ENCODE measurements at regions not wholly inside any gene's neighbourhood (a gene's known extent, or its start where the extent isn't known, plus 50 kb on each side); places are given as distances from the start of the nearest gene placed in this dataset.
"Not testable (repeated sequence)": the region's sequence is repeated elsewhere in the genome, so short reads cannot be mapped to it uniquely, and the experiment has no call there.

GRCh38 chr12:46578190-46578982, 205.8 kb upstream of the SLC38A2 start:
- no peak for DNase-seq (ENCODE audit: extremely low read depth, low read depth, low spot score)

DNA sequence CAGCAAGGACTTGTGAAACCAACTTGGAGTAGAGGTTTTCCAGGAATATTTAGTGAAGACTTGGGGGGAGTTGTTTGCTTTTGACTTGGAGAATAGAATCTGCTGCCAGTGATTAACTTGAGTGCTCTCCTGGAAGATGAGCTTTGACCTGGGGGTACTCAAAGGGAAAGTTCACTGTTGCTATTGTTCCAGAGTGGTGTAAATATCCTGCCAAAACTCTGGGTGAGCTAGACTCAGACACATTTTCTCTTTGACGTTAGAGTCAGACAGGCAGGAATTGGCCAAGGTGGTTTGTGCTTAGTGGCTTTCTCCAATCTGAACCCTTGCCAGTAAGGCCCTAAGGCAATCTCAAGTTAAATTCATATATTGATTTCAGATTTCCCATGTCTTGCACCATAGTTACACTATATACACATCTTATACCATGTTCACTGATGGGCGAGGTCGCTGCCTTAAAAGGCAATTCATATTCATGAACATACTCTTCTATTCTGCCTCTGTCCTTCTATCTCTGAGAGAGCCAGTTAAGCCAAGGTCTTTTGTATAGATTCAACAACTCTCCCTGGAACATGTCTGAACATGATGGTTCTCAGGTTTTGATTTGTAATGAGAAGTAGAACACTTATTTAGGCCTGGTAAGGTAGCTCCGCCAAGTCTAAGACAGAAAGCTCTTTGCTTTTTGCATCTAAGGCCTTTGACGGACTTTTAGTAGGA, 204.6 kb upstream of the SLC38A2 start:
- DNase-seq (ENCODE audit: extremely low read depth, low read depth, low spot score) = no peak

DNA sequence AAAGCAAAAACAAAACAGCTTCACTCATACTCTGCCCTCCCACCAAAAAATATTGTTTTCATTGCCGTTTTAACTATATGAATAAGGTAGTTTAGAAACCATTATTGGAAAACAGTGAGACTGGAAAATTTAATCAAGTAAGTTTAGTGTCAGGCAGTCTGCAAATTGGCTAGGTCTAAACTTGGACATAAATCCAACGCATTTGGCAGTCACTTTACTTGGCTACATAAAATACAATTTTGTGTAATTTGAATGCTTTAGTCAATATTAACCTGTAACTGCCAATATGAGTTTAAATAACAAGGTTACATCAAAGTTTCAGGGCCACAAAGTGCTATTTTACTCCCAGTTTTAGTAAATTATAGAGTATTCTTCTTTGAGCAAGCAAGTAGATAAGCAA, 202.3 kb upstream of the SLC38A2 start:
- DNase-seq (ENCODE audit: extremely low read depth, low read depth, low spot score) = no peak

DNA sequence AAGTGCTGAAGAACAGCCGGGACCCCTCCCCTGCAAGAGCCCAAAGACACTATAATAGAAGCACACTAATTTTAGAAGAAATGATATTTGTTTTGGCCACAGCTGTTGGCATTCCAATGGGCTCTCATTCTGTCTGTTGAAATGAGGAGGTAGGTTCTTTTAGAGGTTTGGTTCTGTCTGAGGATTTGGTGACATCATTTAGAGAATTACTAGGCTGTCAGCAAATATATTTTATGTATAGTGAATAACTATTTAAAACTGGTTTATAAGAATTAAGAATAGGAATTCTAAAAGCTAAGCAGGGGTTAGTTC, 200.7 kb upstream of the SLC38A2 start:
- DNase-seq (ENCODE audit: extremely low read depth, low read depth, low spot score) = no peak

GRCh38 chr12:46572644-46573346, 200.2 kb upstream of the SLC38A2 start:
- DNase-seq (ENCODE audit: extremely low read depth, low read depth, low spot score) = no peak

DNA sequence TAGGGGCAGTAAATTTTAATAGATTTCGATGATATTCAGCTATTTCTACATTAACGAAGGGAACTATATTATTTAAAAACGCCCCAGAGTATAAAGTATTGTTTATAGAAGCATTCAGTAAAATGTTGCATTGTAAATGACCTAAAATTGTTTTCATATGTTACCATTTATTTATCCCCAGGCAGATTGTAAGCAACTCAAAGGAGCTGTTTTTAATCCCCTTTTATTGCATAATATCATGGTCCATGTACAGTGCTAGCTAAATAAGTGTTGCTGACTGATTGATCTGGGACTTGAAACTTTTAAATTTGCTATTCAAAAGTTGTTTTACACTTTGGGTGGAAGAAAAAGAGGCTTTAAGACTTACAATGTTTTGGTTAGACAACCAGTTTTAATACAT, 199.0 kb upstream of the SLC38A2 start:
- no peak for DNase-seq (ENCODE audit: extremely low read depth, low read depth, low spot score)

DNA sequence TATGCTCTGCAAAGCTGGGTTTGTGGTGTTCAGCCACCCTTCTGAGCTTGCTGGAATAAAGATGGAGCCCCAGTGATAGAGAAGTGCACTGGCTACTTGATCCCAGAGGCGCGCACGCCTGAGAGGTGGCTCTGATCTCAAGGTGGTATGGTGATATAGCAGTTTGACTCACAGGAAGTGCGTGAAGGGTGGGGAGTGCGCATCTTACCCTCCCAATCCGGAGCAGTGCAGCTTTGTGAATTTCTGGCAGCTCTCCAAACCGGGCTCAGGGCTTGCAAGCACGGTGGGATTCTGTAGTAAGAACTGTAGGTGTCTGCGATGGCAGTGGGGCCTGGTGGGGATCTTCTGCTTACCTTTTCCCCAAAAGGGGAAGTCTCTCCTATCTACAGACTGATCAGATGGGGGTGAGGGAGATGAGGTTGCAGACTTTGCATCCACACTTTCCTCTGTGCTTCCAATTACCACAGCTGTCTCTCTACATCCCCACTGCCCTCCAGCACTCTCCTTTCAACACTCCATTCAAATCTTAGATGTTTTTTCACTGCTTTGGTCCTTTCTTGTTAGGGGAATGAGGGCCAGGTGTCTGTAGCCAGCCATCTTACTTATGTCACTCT, 197.4 kb upstream of the SLC38A2 start:
- DNase-seq (ENCODE audit: extremely low read depth, low read depth, low spot score) = no peak

DNA sequence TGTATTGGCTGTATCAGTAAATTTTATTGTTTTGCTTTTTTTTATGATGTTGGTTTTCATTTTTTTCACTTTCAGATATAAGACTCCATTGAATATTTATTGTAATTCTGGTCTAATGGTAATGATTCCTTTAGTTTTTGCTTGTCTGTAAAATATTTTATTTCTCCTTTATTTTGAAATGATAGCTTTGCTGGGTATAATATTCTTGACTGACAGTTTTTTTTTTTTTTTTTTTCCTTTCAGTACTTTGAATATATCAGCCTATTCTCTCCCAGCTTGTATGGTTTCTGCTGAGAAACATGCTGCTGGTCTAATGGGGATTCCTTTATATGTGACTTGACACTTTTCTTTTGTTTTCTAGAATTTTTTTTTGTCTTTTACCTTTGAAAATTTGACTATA, 195.1 kb upstream of the SLC38A2 start:
- no peak for DNase-seq (ENCODE audit: extremely low read depth, low read depth, low spot score)

GRCh38 chr12:46562625-46563225, 190.2 kb upstream of the SLC38A2 start:
- peak; percentile 85 for DNase-seq (ENCODE audit: extremely low read depth, low read depth, low spot score)

- DNase-seq (ENCODE audit: extremely low read depth, low read depth, low spot score) = not testable (repeated sequence)
These were observed 189.4 kb upstream of the SLC38A2 start for GRCh38 chr12:46561769-46562624.

DNA sequence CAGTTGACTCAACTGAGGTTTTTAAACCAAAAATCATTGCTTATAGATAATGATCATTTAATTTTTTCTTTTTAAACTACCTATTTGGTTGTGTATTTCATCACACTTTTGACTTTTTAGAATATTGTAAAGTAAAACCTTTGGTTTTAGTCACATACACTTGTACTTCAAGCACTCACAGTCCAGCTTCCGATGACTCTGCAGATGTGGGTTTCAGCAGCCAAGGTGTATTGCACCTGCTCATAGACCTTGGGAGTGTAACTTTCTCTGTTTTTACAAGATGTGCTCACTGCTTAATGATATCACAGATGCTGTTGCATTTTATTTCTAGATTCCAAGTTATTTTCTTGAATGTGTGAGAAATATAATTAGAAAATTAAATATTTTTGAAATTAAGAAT, 188.3 kb upstream of the SLC38A2 start:
- no peak for DNase-seq (ENCODE audit: extremely low read depth, low read depth, low spot score)

DNA sequence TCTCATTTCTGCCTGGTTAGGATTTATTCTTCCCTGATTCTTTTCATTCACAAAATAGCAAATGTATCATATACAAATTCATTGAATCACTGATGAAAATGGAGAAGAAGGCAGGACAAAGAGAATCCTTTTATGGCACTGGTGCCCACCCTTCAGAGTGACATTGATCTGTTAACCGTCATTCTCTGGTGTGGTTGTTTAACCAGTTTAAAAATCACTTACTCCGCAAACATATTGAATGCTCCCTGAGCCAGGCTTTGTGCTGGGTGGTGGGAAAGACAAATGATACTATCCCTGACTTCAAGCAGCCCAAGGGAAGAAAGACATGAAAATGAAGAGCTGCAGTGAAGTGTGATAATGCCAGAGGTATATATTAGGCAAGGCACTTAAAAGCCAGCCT, 187.5 kb upstream of the SLC38A2 start:
- DNase-seq (ENCODE audit: extremely low read depth, low read depth, low spot score) = no peak

DNA sequence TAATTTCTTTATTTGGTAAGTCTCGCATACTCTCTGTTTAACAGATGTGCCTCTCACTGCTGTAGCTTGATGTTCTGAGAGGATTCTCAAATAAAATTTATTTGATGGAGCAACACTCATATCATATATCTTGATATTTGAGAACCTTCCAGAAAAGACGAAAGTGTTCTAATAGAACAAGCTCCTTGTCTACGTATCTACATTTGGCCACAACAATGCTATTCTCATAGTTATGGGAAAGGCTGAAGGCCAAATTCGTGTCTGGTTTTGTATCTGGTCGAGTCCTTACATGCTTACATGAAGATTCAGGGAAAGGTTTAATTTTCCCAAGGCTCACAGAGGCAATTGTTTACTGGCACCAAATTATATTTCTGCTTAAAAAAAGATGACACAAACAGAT, 186.7 kb upstream of the SLC38A2 start:
- DNase-seq (ENCODE audit: extremely low read depth, low read depth, low spot score) = no peak

GRCh38 chr12:46558677-46559076, 186.1 kb upstream of the SLC38A2 start:
- no peak for DNase-seq (ENCODE audit: extremely low read depth, low read depth, low spot score)

DNA sequence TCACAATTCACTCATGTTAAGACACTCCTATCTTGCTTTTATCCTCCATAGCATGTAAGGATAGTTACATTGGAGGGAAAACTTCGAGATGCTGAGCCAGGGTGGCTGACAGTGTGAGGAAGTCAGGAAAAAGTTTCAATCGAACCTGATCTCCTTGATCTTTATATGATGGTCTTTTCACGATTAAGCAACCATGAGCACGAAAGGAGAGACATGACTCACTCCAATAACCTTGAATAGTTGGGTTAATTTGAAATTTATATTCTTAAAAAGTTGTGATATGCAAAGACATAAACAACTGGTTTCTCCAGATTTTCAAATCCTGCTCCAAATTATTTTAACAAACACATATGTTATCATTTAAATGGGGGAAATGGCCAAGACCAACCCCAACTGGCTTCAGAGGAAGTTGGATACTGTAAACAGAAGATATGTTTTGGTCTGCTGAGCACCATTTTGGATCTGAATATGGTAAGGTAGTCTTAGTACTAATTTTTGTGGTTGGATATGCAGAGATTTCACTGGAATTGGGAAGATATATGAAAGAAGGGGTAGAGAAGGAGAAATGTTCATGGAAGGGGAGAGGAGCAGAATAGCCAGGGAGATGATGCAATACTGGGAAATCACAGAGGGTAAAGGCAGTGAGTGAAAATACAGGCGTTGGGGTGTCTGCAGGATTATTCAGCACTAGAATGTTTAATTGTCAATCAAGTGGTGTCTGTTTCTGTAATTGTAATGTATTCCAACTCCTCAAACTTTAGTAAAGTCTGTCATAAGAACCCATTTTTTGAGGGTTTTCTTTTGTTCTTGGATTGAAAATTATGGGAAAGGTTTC, 185.2 kb upstream of the SLC38A2 start:
- no peak for DNase-seq (ENCODE audit: extremely low read depth, low read depth, low spot score)

DNA sequence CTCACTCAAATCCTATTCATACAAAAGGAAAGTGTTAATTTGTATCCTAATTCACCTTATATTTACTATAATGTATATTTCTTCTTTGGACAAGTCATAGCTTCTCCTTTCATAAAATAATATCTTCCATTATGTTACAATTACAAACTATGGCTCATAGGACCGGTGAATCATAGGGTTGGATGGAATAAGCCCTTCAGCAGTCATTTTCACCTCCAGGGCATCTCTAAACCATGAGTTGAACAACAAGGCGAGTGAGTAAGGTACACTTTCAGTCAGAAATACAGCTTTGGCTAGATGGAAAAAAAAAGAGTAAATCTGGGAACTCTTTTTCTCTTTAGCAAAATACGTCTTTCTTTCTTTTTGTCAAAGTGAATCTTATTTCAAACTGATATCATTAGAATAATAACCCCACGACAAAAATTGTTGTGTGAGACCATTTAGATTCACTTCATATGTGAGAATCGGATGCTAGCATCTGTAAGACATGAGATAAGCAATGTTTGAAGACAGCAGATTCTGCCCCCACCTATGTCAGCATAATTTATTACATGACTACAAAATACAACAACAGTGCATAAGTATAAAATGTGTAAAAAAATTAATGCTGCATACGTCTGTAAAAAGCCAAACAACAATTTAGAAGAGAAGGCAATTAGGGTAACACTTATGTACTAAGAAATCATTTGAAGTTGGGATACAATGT, 184.4 kb upstream of the SLC38A2 start:
- no peak for DNase-seq (ENCODE audit: extremely low read depth, low read depth, low spot score)

- DNase-seq (ENCODE audit: extremely low read depth, low read depth, low spot score) = no peak
These were observed 183.6 kb upstream of the SLC38A2 start for GRCh38 chr12:46556105-46556559.

DNA sequence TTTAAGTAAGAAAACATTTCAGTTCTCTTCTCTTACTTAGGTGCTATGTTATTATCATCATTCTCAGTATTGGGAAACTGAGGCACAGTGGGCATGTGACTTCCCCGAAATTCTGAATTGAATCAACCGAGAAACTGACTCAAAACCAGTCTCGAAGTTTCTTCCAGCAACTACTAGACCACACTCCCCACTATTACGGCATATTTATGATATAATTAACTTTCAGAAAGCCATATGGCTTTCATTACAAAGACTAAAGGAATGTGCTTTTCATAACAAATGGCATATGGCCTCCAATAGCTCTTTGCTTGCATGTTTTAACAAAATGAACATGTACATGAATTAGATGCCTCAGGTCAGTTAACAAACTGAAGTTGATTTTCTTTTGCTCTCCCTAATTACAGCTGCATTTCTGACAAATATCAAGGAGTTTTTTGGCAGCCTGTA, 182.9 kb upstream of the SLC38A2 start:
- no peak for DNase-seq (ENCODE audit: extremely low read depth, low read depth, low spot score)

Measured in glomerular endothelial cell (primary cell).